ENCODE measurements at regions not wholly inside any gene's neighbourhood (a gene's known extent, or its start where the extent isn't known, plus 50 kb on each side); places are given as distances from the start of the nearest gene placed in this dataset.

DNA sequence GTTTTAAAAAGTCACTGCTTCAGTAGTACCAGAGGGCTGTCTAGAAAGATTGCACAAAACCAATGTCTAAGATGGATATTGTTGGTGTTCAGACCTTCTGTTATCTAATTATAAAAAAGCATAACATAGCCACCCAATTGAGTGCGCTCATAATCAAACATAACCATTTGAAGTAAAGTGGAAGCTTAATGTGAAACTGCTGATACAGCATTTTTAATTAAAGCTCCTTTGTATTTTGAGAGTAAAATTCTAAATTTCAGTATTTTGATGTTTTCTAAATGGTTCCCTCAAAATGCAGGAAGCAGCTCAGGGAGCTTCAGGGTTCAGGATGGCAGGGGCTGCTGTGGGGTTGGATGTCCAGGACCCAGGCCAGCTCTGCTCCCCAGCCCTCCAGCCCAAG, 291.8 kb upstream of the ZFP64 start:
- no peak overlapping the region for H3K9ac ChIP-seq
- no peaks in the 10 kb centered on the region for H3K4me1 ChIP-seq
- no peak overlapping the region for H3K4me3 Mint-ChIP-seq
- no peak overlapping the region for H3K27ac Mint-ChIP-seq
- no peaks in the 10 kb centered on the region for H3K4me1 Mint-ChIP-seq
- no peak overlapping the region for H3K4me2 ChIP-seq
- TF ChIP-seq, protein P1, sequence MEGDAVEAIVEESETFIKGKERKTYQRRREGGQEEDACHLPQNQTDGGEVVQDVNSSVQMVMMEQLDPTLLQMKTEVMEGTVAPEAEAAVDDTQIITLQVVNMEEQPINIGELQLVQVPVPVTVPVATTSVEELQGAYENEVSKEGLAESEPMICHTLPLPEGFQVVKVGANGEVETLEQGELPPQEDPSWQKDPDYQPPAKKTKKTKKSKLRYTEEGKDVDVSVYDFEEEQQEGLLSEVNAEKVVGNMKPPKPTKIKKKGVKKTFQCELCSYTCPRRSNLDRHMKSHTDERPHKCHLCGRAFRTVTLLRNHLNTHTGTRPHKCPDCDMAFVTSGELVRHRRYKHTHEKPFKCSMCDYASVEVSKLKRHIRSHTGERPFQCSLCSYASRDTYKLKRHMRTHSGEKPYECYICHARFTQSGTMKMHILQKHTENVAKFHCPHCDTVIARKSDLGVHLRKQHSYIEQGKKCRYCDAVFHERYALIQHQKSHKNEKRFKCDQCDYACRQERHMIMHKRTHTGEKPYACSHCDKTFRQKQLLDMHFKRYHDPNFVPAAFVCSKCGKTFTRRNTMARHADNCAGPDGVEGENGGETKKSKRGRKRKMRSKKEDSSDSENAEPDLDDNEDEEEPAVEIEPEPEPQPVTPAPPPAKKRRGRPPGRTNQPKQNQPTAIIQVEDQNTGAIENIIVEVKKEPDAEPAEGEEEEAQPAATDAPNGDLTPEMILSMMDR (IDR thresholded peaks at IDR 0.05), result no peak
- TF ChIP-seq EZH2 (IDR thresholded peaks at IDR 0.05) (no peak), EZH2phosphoT487 (IDR thresholded peaks at IDR 0.05) (no peak)
- no peak overlapping the region for H3K27ac ChIP-seq
- no peaks in the 10 kb centered on the region for H3F3A ChIP-seq (ENCODE audit: low read depth)
- no peaks in the 10 kb centered on the region for H4K20me1 ChIP-seq (ENCODE audit: low read depth)
- no peaks in the 10 kb centered on the region for H3K27me3 ChIP-seq
- H3K9me3 Mint-ChIP-seq, result peaks cover 3% of the 10 kb centered on the region
- no peak overlapping the region for H3K4me3 ChIP-seq
- DNase-seq (ENCODE audit: low spot score), result no peak
- H3K9me3 ChIP-seq (ENCODE audit: low read depth), result no peaks in the 10 kb centered on the region
- no peaks in the 10 kb centered on the region for H3K36me3 ChIP-seq
- no peaks in the 10 kb centered on the region for H3K27me3 Mint-ChIP-seq (ENCODE audit: insufficient read depth, low read depth)
- H3K36me3 Mint-ChIP-seq, result no peaks in the 10 kb centered on the region
- no peak overlapping the region for H2AFZ ChIP-seq (replicated peaks)
- H3K79me2 ChIP-seq (ENCODE audit: low read depth), result no peaks in the 10 kb centered on the region

DNA sequence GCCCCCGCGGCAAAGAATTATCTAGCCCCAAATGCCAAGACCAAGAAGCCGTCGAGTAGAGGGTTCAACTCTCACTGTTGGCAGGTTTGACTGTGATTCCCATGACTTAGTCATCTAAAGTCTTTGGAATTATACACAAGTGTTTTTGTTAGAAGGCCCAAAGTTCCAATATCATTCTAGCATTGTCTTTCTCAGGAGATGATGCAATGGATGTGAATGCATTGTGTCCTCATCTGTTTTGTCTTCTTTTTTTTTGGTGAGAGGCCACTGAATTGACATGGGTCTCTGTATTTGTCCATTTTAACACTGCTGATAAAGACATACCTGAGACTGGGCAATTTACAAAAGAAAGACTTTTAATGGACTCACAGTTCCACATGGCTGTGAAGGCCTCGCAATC, 290.5 kb upstream of the ZFP64 start:
- no peaks in the 10 kb centered on the region for H3K79me2 ChIP-seq (ENCODE audit: low read depth)
- H3K27ac ChIP-seq, result no peak overlapping the region
- H3K36me3 ChIP-seq, result no peaks in the 10 kb centered on the region
- H3K4me2 ChIP-seq, result no peak overlapping the region
- H3K27me3 ChIP-seq, result no peaks in the 10 kb centered on the region
- H3K9me3 ChIP-seq (ENCODE audit: low read depth), result no peaks in the 10 kb centered on the region
- Mint-ChIP-seq H3K27ac (no peak overlapping the region), H3K36me3 (no peaks in the 10 kb centered on the region), H3K27me3 (ENCODE audit: insufficient read depth, low read depth) (no peaks in the 10 kb centered on the region), H3K4me1 (no peaks in the 10 kb centered on the region), H3K4me3 (no peak overlapping the region), H3K9me3 (peaks cover 3% of the 10 kb centered on the region)
- H3K4me1 ChIP-seq, result no peaks in the 10 kb centered on the region
- no peak overlapping the region for H3K9ac ChIP-seq
- no peak overlapping the region for H2AFZ ChIP-seq (replicated peaks)
- H3K4me3 ChIP-seq, result no peak overlapping the region
- no peaks in the 10 kb centered on the region for H4K20me1 ChIP-seq (ENCODE audit: low read depth)
- H3F3A ChIP-seq (ENCODE audit: low read depth), result no peaks in the 10 kb centered on the region
- DNase-seq (ENCODE audit: low spot score), result no peak
- no peak for TF ChIP-seq EZH2phosphoT487 (IDR thresholded peaks at IDR 0.05)
- TF ChIP-seq EZH2 (IDR thresholded peaks at IDR 0.05), result no peak
- TF ChIP-seq, protein P1 (IDR thresholded peaks at IDR 0.05), result no peak

DNA sequence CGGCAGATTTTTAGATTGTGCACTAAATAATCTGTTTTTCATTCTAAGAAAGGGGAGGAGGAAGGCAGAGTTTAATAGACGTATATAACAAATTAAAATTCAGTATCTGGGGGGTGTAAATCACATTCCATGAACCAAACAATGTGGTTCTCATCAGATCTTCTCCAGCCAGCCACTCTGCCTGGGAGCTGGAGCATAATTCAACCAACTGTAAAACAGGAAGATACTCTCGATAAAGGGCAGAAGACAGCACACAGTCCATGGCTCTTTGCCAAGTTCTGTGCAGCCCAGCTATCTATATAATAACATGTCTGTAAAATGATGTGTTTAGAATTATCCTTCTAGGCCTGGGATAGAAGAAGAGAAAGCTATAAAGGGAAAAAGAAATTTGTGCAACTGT, 289.9 kb upstream of the ZFP64 start:
- H3K27ac ChIP-seq, result no peak overlapping the region
- no peaks in the 10 kb centered on the region for H3K4me1 ChIP-seq
- H3K9me3 ChIP-seq (ENCODE audit: low read depth), result no peaks in the 10 kb centered on the region
- no peak overlapping the region for H2AFZ ChIP-seq (replicated peaks)
- H3K79me2 ChIP-seq (ENCODE audit: low read depth), result no peaks in the 10 kb centered on the region
- no peaks in the 10 kb centered on the region for H4K20me1 ChIP-seq (ENCODE audit: low read depth)
- no peaks in the 10 kb centered on the region for H3K36me3 ChIP-seq
- H3K27me3 Mint-ChIP-seq (ENCODE audit: insufficient read depth, low read depth), result no peaks in the 10 kb centered on the region
- DNase-seq (ENCODE audit: low spot score), result no peak
- no peaks in the 10 kb centered on the region for H3F3A ChIP-seq (ENCODE audit: low read depth)
- no peaks in the 10 kb centered on the region for H3K27me3 ChIP-seq
- H3K4me1 Mint-ChIP-seq, result no peaks in the 10 kb centered on the region
- no peak overlapping the region for H3K27ac Mint-ChIP-seq
- H3K4me3 Mint-ChIP-seq, result no peak overlapping the region
- H3K4me3 ChIP-seq, result no peak overlapping the region
- H3K9ac ChIP-seq, result no peak overlapping the region
- H3K36me3 Mint-ChIP-seq, result no peaks in the 10 kb centered on the region
- H3K4me2 ChIP-seq, result no peak overlapping the region
- peaks cover 3% of the 10 kb centered on the region for H3K9me3 Mint-ChIP-seq
- TF ChIP-seq EZH2 (IDR thresholded peaks at IDR 0.05), result no peak
- no peak for TF ChIP-seq EZH2phosphoT487 (IDR thresholded peaks at IDR 0.05)
- TF ChIP-seq, protein P1 (IDR thresholded peaks at IDR 0.05), result no peak
